Loucy (cell line): ENCODE measurements at regions not wholly inside any gene's neighbourhood (a gene's known extent, or its start where the extent isn't known, plus 50 kb on each side); places are given as distances from the start of the nearest gene placed in this dataset.

Experiments
- EZH2phosphoT487 ChIP-seq: fragments of 200-600 bp; IDR thresholded peaks from 2 replicates; pipeline ENCODE4 v1.6.1; 2018; ENCODE audit warnings: antibody characterized with exemption, mild to moderate bottlenecking, moderate library complexity, borderline replicate concordance
- TF ChIP-seq, protein P1 (sequence below): fragments of 200-600 bp; sonication (generic); conservative IDR thresholded peaks from 2 replicates; pipeline ENCODE4 v1.5.1; 2014; ENCODE audit warnings: mild to moderate bottlenecking, antibody characterized with exemption, low read length

- TF ChIP-seq, protein P1, sequence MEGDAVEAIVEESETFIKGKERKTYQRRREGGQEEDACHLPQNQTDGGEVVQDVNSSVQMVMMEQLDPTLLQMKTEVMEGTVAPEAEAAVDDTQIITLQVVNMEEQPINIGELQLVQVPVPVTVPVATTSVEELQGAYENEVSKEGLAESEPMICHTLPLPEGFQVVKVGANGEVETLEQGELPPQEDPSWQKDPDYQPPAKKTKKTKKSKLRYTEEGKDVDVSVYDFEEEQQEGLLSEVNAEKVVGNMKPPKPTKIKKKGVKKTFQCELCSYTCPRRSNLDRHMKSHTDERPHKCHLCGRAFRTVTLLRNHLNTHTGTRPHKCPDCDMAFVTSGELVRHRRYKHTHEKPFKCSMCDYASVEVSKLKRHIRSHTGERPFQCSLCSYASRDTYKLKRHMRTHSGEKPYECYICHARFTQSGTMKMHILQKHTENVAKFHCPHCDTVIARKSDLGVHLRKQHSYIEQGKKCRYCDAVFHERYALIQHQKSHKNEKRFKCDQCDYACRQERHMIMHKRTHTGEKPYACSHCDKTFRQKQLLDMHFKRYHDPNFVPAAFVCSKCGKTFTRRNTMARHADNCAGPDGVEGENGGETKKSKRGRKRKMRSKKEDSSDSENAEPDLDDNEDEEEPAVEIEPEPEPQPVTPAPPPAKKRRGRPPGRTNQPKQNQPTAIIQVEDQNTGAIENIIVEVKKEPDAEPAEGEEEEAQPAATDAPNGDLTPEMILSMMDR: no peak
- TF ChIP-seq EZH2phosphoT487: no peak
These were observed 279.8 kb upstream of the ARRDC4 start for GRCh38 chr15:97680606-97681220.
